Astrocyte of the spinal cord (primary cell): ENCODE measurements at regions not wholly inside any gene's neighbourhood (a gene's known extent, or its start where the extent isn't known, plus 50 kb on each side); places are given as distances from the start of the nearest gene placed in this dataset.

Source experiments
- DNase-seq: peaks from one replicate; pipeline ENCODE4 v3.0.0; 2011; ENCODE audit warnings: low read depth, low spot score
- H3K4me3 ChIP-seq: 2 replicates; pipeline ENCODE4 v1.5.1; 2011; ENCODE audit warnings: low read depth, mild to moderate bottlenecking, low read length, moderate library complexity
- in situ Hi-C: cut with HindIII; loops from 2 replicates; pipeline ENCODE4 v1.10.0; 2017; ENCODE audit warnings: low sequenced_read_pairs
- TF ChIP-seq, protein P1 (sequence below): IDR thresholded peaks from 2 replicates; pipeline ENCODE4 v1.5.1; 2012; ENCODE audit warnings: low read depth, mild to moderate bottlenecking, low read length, inconsistent platforms

DNA sequence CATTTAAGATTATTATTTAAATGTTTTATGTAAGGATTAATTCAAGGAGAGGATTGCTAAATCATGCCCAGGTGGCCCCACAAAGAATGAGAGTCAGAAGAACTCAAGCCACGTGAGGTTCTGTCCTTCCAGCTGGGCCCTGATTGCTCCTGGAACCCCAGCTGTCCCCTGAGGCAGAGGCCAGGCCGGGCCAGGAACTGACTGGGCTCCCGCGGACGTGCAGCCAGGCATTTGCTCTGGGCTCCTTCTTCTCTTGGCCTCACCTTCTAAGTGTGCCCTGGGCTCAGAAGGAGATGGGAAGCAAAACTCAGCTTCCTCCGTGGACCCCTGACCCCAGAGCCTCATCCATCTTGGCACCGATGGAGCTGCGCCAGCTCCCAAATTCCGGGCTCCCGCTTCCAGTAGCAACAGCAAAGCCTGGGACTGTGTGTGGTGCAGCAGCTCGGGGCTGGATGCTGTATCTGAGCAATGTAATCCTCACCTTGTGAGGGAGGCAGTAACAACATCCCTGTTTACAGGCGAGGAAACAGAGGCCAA, 250.6 kb upstream of the PPP2R2D start:
- in situ Hi-C loops: no loop called here
- H3K4me3 ChIP-seq: no peak overlapping the region
- no peak for DNase-seq
- TF ChIP-seq, protein P1, sequence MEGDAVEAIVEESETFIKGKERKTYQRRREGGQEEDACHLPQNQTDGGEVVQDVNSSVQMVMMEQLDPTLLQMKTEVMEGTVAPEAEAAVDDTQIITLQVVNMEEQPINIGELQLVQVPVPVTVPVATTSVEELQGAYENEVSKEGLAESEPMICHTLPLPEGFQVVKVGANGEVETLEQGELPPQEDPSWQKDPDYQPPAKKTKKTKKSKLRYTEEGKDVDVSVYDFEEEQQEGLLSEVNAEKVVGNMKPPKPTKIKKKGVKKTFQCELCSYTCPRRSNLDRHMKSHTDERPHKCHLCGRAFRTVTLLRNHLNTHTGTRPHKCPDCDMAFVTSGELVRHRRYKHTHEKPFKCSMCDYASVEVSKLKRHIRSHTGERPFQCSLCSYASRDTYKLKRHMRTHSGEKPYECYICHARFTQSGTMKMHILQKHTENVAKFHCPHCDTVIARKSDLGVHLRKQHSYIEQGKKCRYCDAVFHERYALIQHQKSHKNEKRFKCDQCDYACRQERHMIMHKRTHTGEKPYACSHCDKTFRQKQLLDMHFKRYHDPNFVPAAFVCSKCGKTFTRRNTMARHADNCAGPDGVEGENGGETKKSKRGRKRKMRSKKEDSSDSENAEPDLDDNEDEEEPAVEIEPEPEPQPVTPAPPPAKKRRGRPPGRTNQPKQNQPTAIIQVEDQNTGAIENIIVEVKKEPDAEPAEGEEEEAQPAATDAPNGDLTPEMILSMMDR: no peak

DNA sequence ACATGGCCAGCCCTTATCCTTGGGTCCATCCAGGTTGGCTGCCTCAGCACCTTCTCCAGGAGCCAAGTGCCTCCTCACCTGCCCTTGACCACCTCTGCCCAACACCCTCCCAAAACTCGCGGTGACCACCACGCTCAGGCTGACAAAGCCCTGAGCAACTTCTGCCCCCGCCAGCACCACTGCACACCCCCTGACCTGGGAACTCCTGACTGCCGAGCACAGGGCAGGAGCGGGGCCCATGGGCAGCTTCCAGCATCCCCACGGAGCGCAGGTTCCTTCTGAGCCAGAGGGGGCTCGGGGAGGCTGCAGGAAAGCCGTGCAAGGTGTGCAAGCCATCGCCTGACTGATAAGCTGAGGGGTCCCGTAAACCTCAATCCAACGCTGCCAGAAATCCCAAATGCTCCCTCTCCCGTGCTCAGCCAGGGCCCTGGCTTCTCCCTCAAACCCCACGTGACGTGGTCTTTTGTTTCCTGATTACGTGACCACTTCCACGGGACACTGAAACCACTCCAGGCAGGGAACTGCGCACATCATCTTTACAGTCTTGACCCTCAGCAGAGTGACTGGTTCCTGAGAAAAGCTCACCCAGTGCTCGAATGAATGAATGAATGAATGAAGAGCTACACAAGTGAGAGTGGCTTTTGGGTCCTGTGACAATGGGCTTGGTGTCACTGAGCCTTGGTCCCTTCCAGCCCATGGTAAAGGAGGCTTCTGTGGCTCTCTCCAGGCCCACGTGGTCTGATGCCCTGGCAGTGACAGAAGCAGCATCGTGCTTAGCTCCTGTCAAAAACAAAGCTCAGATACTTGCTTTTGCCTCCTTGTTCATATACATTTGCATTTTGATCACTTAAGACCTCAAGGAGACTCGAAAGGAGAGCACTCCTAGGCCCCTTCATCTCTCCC, 249.8 kb upstream of the PPP2R2D start:
- in situ Hi-C loops: no loop called here
- H3K4me3 ChIP-seq: no peak overlapping the region
- TF ChIP-seq, protein P1: no peak
- DNase-seq: no peak

DNA sequence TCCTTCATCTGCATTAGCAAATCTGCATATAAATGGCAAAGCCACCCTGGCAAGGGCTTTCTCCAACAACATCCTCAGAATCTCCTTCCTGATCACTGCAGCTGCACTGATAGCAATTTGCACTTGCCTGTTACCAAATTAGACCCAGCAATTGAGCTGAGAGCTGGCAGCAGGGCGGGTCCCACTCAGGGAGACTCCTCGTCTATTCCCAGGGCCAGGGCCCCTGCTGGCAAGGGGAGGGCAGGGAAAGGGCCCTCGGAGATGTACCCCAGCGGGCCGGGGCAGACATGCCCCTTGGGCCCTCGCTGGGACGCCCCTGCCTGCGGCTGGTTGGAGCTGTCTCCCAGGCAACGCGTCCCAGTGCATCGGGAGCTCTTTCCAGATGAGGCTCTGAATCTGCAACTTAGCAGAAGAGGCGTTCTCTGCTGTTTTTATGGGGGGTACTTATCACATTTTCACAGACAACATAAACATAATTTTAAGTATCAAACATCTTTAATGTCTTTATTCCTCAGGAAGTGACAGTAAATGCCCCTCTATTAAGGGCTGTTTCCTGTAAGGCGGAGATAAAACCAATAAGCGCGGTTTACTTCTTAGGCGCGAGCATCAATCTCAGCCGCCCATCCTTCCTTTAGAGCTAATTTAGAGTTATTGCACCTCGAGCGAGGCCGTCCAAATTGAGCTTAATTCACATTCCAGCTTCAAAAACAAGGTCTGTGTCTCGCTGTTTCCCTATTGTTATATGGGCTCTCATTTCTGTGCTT, 249.0 kb upstream of the PPP2R2D start:
- H3K4me3 ChIP-seq: no peak overlapping the region
- no peak for DNase-seq
- TF ChIP-seq, protein P1: no peak
- in situ Hi-C loops: no loop called here

DNA sequence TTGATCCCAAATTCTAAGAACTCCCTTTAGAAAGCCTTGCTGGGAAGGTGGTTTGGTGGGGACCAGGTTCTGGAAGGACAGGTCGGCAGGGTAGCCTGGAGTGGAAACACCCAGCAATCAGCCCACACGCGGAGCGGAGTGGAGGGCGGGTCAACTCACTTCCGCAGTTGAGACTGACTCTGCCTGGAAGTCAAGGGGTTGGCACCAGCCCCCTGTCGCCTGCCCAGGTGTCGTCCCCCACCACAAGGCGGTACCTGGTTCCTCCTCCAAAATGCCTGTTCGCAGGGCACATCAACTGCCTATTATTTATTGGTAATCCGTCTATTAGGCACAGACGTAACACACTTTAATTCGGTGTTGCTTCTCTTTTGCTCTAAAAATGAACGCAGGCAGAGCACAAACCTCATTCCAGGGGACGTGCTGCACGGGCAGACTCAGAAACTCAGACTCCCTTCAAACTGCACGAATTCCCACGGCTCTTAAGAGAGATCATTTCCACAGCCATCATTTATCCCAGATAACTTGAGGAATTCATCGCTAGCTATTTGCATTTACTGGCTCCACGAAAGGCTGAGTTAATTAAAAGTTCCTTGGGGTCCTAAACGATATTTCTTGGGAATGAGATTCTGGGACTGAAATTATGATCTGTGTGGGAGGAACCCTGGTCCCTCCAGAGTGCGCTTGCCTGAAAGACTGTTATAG, 248.2 kb upstream of the PPP2R2D start:
- DNase-seq: no peak
- in situ Hi-C loops: no loop called here
- TF ChIP-seq, protein P1: no peak
- no peak overlapping the region for H3K4me3 ChIP-seq

DNA sequence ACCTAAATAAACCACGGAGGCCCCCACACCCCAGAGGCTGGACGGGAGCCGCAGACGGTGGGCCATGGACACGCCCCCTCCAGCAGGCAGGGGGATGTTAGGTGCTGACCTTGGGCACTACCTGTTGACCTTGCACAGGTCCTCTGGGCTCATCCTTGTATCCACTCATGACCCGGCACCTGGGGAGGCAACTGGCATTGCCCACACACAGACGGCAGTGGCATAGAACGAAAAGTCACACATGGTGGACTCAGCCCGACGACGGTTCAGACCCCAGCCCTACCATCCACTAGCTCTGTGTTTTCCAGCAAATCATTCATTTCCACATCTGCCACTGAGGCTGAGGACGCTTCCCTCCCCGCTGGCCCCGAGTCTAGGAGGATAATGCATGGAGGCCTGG, 247.7 kb upstream of the PPP2R2D start:
- DNase-seq: no peak
- TF ChIP-seq, protein P1: no peak
- in situ Hi-C loops: no loop called here
- no peak overlapping the region for H3K4me3 ChIP-seq
